Muscle of leg (tissue), 3 donors: ENCODE measurements at regions not wholly inside any gene's neighbourhood (a gene's known extent, or its start where the extent isn't known, plus 50 kb on each side); places are given as distances from the start of the nearest gene placed in this dataset.

ENCODE experiments used
- DNase-seq: peaks from one replicate; pipeline ENCODE4 v3.0.0; 2013
- H3K27ac ChIP-seq: one replicate; pipeline ENCODE4 v1.5.1; 2013; ENCODE audit warnings: mild to moderate bottlenecking, low read length, control low read depth
- H3K27me3 ChIP-seq: one replicate; pipeline ENCODE4 v1.6.1; 2013; ENCODE audit warnings: low read length; ENCODE audit not compliant: control insufficient read depth, insufficient read depth
- H3K36me3 ChIP-seq: one replicate; pipeline ENCODE4 v1.6.1; 2013; ENCODE audit warnings: low read length; ENCODE audit not compliant: control insufficient read depth, insufficient read depth
- H3K4me1 ChIP-seq: one replicate; pipeline ENCODE4 v1.6.1; 2013; ENCODE audit warnings: low read length; ENCODE audit not compliant: control insufficient read depth, insufficient read depth
- H3K4me3 ChIP-seq: one replicate; pipeline ENCODE4 v1.5.1; 2013; ENCODE audit warnings: low read length, control low read depth
- H3K9me3 ChIP-seq: replicated peaks from 2 replicates; pipeline ENCODE4 v1.6.1; 2013; ENCODE audit warnings: low read depth, low read length; ENCODE audit not compliant: control insufficient read depth
- WGBS: methylation state at CpG from one replicate; pipeline ENCODE4 v1.1.5; 2013; ENCODE audit warnings: missing lambda C conversion rate; ENCODE audit not compliant: insufficient coverage; 5-methylcytosine and 5-hydroxymethylcytosine counted together

GRCh38 chr5:167268337-167268736 lies 1023.1 kb upstream of the WWC1 start:
- Histone ChIP-seq H3K27ac (no peak overlapping the region), H3K36me3 (no peaks in the 10 kb centered on the region), H3K4me1 (no peaks in the 10 kb centered on the region), H3K9me3 (no peaks in the 10 kb centered on the region), H3K27me3 (no peaks in the 10 kb centered on the region), H3K4me3 (no peak overlapping the region)
- DNase-seq: no peak

GRCh38 chr5:167269146-167269545 lies 1022.3 kb upstream of the WWC1 start:
- no peaks in the 10 kb centered on the region for H3K27me3 ChIP-seq
- no peaks in the 10 kb centered on the region for H3K9me3 ChIP-seq
- H3K27ac ChIP-seq: no peak overlapping the region
- no peaks in the 10 kb centered on the region for H3K4me1 ChIP-seq
- DNase-seq: no peak
- no peak overlapping the region for H3K4me3 ChIP-seq
- 78% methylated on average over 1 of the region's 3 CpGs for WGBS
- no peaks in the 10 kb centered on the region for H3K36me3 ChIP-seq

- H3K4me1 ChIP-seq: no peaks in the 10 kb centered on the region
- WGBS: 53% methylated on average over 2 of the region's 3 CpGs
- H3K4me3 ChIP-seq: no peak overlapping the region
- H3K27me3 ChIP-seq: no peaks in the 10 kb centered on the region
- no peaks in the 10 kb centered on the region for H3K9me3 ChIP-seq
- H3K27ac ChIP-seq: no peak overlapping the region
- H3K36me3 ChIP-seq: no peaks in the 10 kb centered on the region
- DNase-seq: peak; percentile 14
Observed at GRCh38 chr5:167271081-167271480, 1020.4 kb upstream of the WWC1 start.

GRCh38 chr5:167271511-167271910 lies 1019.9 kb upstream of the WWC1 start:
- Histone ChIP-seq H3K4me1 (no peaks in the 10 kb centered on the region), H3K9me3 (no peaks in the 10 kb centered on the region), H3K4me3 (no peak overlapping the region), H3K27ac (peak overlapping the region; percentile 38), H3K27me3 (no peaks in the 10 kb centered on the region), H3K36me3 (no peaks in the 10 kb centered on the region)
- DNase-seq: peak; percentile 74
- 18% methylated on average over 2 of the region's 4 CpGs for WGBS

- no peaks in the 10 kb centered on the region for H3K4me1 ChIP-seq
- DNase-seq: no peak
- WGBS: no CpG with 5 or more reads among the region's 3 CpGs
- no peak overlapping the region for H3K27ac ChIP-seq
- no peaks in the 10 kb centered on the region for H3K27me3 ChIP-seq
- H3K36me3 ChIP-seq: no peaks in the 10 kb centered on the region
- no peak overlapping the region for H3K4me3 ChIP-seq
- H3K9me3 ChIP-seq: no peaks in the 10 kb centered on the region
Observed at GRCh38 chr5:167280111-167280510, 1011.3 kb upstream of the WWC1 start.

- no CpG with 5 or more reads among the region's 3 CpGs for WGBS
- no peaks in the 10 kb centered on the region for H3K36me3 ChIP-seq
- H3K27me3 ChIP-seq: no peaks in the 10 kb centered on the region
- no peaks in the 10 kb centered on the region for H3K9me3 ChIP-seq
- no peaks in the 10 kb centered on the region for H3K4me1 ChIP-seq
- no peak for DNase-seq
- H3K27ac ChIP-seq: no peak overlapping the region
- H3K4me3 ChIP-seq: no peak overlapping the region
Observed at GRCh38 chr5:167281925-167282324, 1009.5 kb upstream of the WWC1 start.

- no peak overlapping the region for H3K27ac ChIP-seq
- DNase-seq: no peak
- WGBS: 80% methylated on average over 3 of the region's 4 CpGs
- H3K4me3 ChIP-seq: no peak overlapping the region
- no peaks in the 10 kb centered on the region for H3K9me3 ChIP-seq
- H3K27me3 ChIP-seq: no peaks in the 10 kb centered on the region
- no peaks in the 10 kb centered on the region for H3K4me1 ChIP-seq
- no peaks in the 10 kb centered on the region for H3K36me3 ChIP-seq
Observed at GRCh38 chr5:167283691-167284090, 1007.8 kb upstream of the WWC1 start.

- Histone ChIP-seq H3K4me1 (no peaks in the 10 kb centered on the region), H3K27ac (no peak overlapping the region), H3K27me3 (no peaks in the 10 kb centered on the region), H3K4me3 (no peak overlapping the region), H3K9me3 (no peaks in the 10 kb centered on the region), H3K36me3 (no peaks in the 10 kb centered on the region)
- whole genome bisulfite sequencing: 96% methylated on average over 5 of the region's 6 CpGs
- no peak for DNase-seq
Observed at GRCh38 chr5:167284222-167284890, 1007.1 kb upstream of the WWC1 start.

- no peaks in the 10 kb centered on the region for H3K9me3 ChIP-seq
- WGBS: 55% methylated on average over 4 of the region's 5 CpGs
- no peaks in the 10 kb centered on the region for H3K27me3 ChIP-seq
- H3K27ac ChIP-seq: no peak overlapping the region
- no peak overlapping the region for H3K4me3 ChIP-seq
- no peak for DNase-seq
- H3K36me3 ChIP-seq: no peaks in the 10 kb centered on the region
- no peaks in the 10 kb centered on the region for H3K4me1 ChIP-seq
Observed at GRCh38 chr5:167285591-167285990, 1005.9 kb upstream of the WWC1 start.

GRCh38 chr5:167286891-167287290 lies 1004.6 kb upstream of the WWC1 start:
- WGBS: no CpG with 5 or more reads among the region's 1 CpG

GRCh38 chr5:167290478-167290877 lies 1001.0 kb upstream of the WWC1 start:
- H3K36me3 ChIP-seq: no peaks in the 10 kb centered on the region
- no peaks in the 10 kb centered on the region for H3K9me3 ChIP-seq
- H3K27ac ChIP-seq: no peak overlapping the region
- H3K27me3 ChIP-seq: no peaks in the 10 kb centered on the region
- 100% methylated on average over 1 of the region's 1 CpG for WGBS
- no peak for DNase-seq
- peaks cover 3% of the 10 kb centered on the region for H3K4me1 ChIP-seq
- H3K4me3 ChIP-seq: no peak overlapping the region

More at GRCh38 chr5:167286891-167287290, 1004.6 kb upstream of the WWC1 start:
- Histone ChIP-seq H3K36me3 (no peaks in the 10 kb centered on the region), H3K27me3 (no peaks in the 10 kb centered on the region), H3K9me3 (no peaks in the 10 kb centered on the region), H3K4me3 (no peak overlapping the region), H3K4me1 (no peaks in the 10 kb centered on the region), H3K27ac (no peak overlapping the region)
- DNase-seq: no peak
